Naive B cell (primary cell): ENCODE measurements at regions not wholly inside any gene's neighbourhood (a gene's known extent, or its start where the extent isn't known, plus 50 kb on each side); places are given as distances from the start of the nearest gene placed in this dataset.

Experiments
- ATAC-seq, 2 donors: fragments of 150-1000 bp; cut with Tn5 transposase; 2 replicates each; pipeline ENCODE4 v1.10.0; 2021; ENCODE audit warnings: low read depth in 2 of 2, mild to moderate bottlenecking in 2 of 2, moderate library complexity in 2 of 2
- DNase-seq: peaks from one replicate; pipeline ENCODE4 v3.0.0; 2022
- H3K27ac Mint-ChIP-seq, 6 donors: one replicate each; pipeline ENCODE4 v1.8.0; 2020 to 2022; ENCODE audit warnings: mild to moderate bottlenecking in 6 of 6, mixed read lengths in 6 of 6, moderate library complexity in 5 of 6, inconsistent platforms in 2 of 6
- H3K27me3 Mint-ChIP-seq, 3 donors: one replicate each; pipeline ENCODE4 v1.8.0; 2021 to 2022; ENCODE audit warnings: mixed read lengths in 3 of 3, mild to moderate bottlenecking in 1 of 3
- H3K36me3 Mint-ChIP-seq, 2 donors: one replicate each; pipeline ENCODE4 v1.8.0; 2020 to 2022; ENCODE audit warnings: mixed read lengths in 2 of 2, inconsistent platforms in 1 of 2, mild to moderate bottlenecking in 1 of 2
- H3K4me1 Mint-ChIP-seq, 3 donors: one replicate each; pipeline ENCODE4 v1.8.0; 2020 to 2022; ENCODE audit warnings: mixed read lengths in 3 of 3, inconsistent platforms in 1 of 3, mild to moderate bottlenecking in 1 of 3, moderate library complexity in 1 of 3
- H3K4me3 Mint-ChIP-seq, 8 donors: one replicate each; pipeline ENCODE4 v1.8.0; 2020 to 2022; ENCODE audit warnings: mild to moderate bottlenecking in 8 of 8, mixed read lengths in 8 of 8, moderate library complexity in 8 of 8, inconsistent platforms in 2 of 8
- H3K9me3 Mint-ChIP-seq, 7 donors: one replicate each; pipeline ENCODE4 v1.8.0; 2020 to 2022; ENCODE audit warnings: mixed read lengths in 7 of 7, mild to moderate bottlenecking in 5 of 7, inconsistent platforms in 2 of 7, moderate library complexity in 1 of 7

- Mint-ChIP-seq H3K9me3 (peaks cover 3 to 9% (median 7%) of the 10 kb centered on the region in 7 donors), H3K27ac (no peak overlapping the region), H3K4me3 (no peak overlapping the region), H3K36me3 (no peaks in the 10 kb centered on the region), H3K4me1 (peaks cover 0 to 4% (median under 1%) of the 10 kb centered on the region in 3 donors), H3K27me3 (peaks cover 30 to 48% (median 33%) of the 10 kb centered on the region in 3 donors)
- ATAC-seq: no peak
- DNase-seq: no peak
These were observed 414.0 kb downstream of the SOX9 start for GRCh38 chr17:72534776-72535175.

- ATAC-seq (no peak), DNase-seq (no peak)
- H3K4me1 Mint-ChIP-seq: peaks cover 0 to 7% (median 4%) of the 10 kb centered on the region in 3 donors
- H3K9me3 Mint-ChIP-seq: peaks cover 3 to 9% (median 7%) of the 10 kb centered on the region in 7 donors
- no peak overlapping the region for H3K27ac Mint-ChIP-seq
- H3K27me3 Mint-ChIP-seq: peaks cover 34 to 49% (median 35%) of the 10 kb centered on the region in 3 donors
- no peak overlapping the region for H3K4me3 Mint-ChIP-seq
- H3K36me3 Mint-ChIP-seq: no peaks in the 10 kb centered on the region
These were observed 414.5 kb downstream of the SOX9 start for GRCh38 chr17:72535346-72535745.

GRCh38 chr17:72535779-72536178, 415.0 kb downstream of the SOX9 start:
- Mint-ChIP-seq H3K36me3 (no peaks in the 10 kb centered on the region), H3K27me3 (peaks cover 34 to 48% (median 37%) of the 10 kb centered on the region in 3 donors), H3K27ac (no peak overlapping the region), H3K4me1 (peaks cover 0 to 7% (median 4%) of the 10 kb centered on the region in 3 donors), H3K9me3 (peaks cover 3 to 9% (median 7%) of the 10 kb centered on the region in 7 donors), H3K4me3 (no peak overlapping the region)
- no peak for ATAC-seq
- DNase-seq: no peak

- Mint-ChIP-seq H3K27me3 (peaks cover 38 to 56% (median 47%) of the 10 kb centered on the region in 3 donors), H3K36me3 (no peaks in the 10 kb centered on the region), H3K9me3 (peaks cover 3 to 11% (median 7%) of the 10 kb centered on the region in 7 donors), H3K27ac (no peak overlapping the region), H3K4me3 (peak overlapping the region in 1 of 8 donors; percentile 77), H3K4me1 (peaks cover 0 to 7% (median 4%) of the 10 kb centered on the region in 3 donors)
- ATAC-seq: no peak
- no peak for DNase-seq
These were observed 416.0 kb downstream of the SOX9 start for GRCh38 chr17:72536788-72537187.

GRCh38 chr17:72538443-72538842, 417.6 kb downstream of the SOX9 start:
- H3K27ac Mint-ChIP-seq: no peak overlapping the region
- H3K27me3 Mint-ChIP-seq: peaks cover 38 to 67% (median 63%) of the 10 kb centered on the region in 3 donors
- H3K4me1 Mint-ChIP-seq: peaks cover 0 to 7% (median 4%) of the 10 kb centered on the region in 3 donors
- no peaks in the 10 kb centered on the region for H3K36me3 Mint-ChIP-seq
- no peak overlapping the region for H3K4me3 Mint-ChIP-seq
- H3K9me3 Mint-ChIP-seq: peaks cover 3 to 18% (median 5%) of the 10 kb centered on the region in 7 donors
- ATAC-seq: no peak
- DNase-seq: no peak

GRCh38 chr17:72538901-72539352, 418.1 kb downstream of the SOX9 start:
- Mint-ChIP-seq H3K27me3 (peaks cover 41 to 71% (median 64%) of the 10 kb centered on the region in 3 donors), H3K4me1 (peaks cover 0 to 7% (median 4%) of the 10 kb centered on the region in 3 donors), H3K27ac (no peak overlapping the region), H3K9me3 (peaks cover 3 to 18% (median 5%) of the 10 kb centered on the region in 7 donors), H3K36me3 (no peaks in the 10 kb centered on the region), H3K4me3 (no peak overlapping the region)
- DNase-seq (no peak), ATAC-seq (no peak)

GRCh38 chr17:72539981-72540897, 419.4 kb downstream of the SOX9 start:
- DNase-seq (peak; percentile 11), ATAC-seq (peak in 1 of 2 donors; percentile 28)
- Mint-ChIP-seq H3K4me1 (peaks cover 0 to 7% (median 4%) of the 10 kb centered on the region in 3 donors), H3K9me3 (peaks cover 0 to 11% (median 4%) of the 10 kb centered on the region in 7 donors), H3K27me3 (peaks cover 41 to 71% (median 58%) of the 10 kb centered on the region in 3 donors), H3K27ac (no peak overlapping the region), H3K4me3 (peak overlapping the region in 2 of 8 donors; percentile 10 to 61), H3K36me3 (no peaks in the 10 kb centered on the region)

- no peak for DNase-seq
These were observed 421.5 kb downstream of the SOX9 start for GRCh38 chr17:72542317-72542716.

GRCh38 chr17:72545766-72546165, 424.9 kb downstream of the SOX9 start:
- no peak overlapping the region for H3K27ac Mint-ChIP-seq
- DNase-seq (no peak), ATAC-seq (no peak)
- H3K27me3 Mint-ChIP-seq: peaks cover 14 to 38% (median 38%) of the 10 kb centered on the region in 3 donors
- peaks cover 0 to 16% (median 5%) of the 10 kb centered on the region in 7 donors for H3K9me3 Mint-ChIP-seq
- H3K4me1 Mint-ChIP-seq: no peaks in the 10 kb centered on the region
- H3K36me3 Mint-ChIP-seq: no peaks in the 10 kb centered on the region
- H3K4me3 Mint-ChIP-seq: no peak overlapping the region

More at GRCh38 chr17:72542317-72542716, 421.5 kb downstream of the SOX9 start:
- Mint-ChIP-seq H3K27ac (peak overlapping the region in 1 of 6 donors; percentile 41), H3K36me3 (no peaks in the 10 kb centered on the region), H3K4me3 (no peak overlapping the region), H3K4me1 (peaks cover 0 to 7% (median 4%) of the 10 kb centered on the region in 3 donors), H3K9me3 (peaks cover 0 to 12% (median 6%) of the 10 kb centered on the region in 7 donors), H3K27me3 (peaks cover 30 to 57% (median 45%) of the 10 kb centered on the region in 3 donors)
- ATAC-seq: no peak

- Mint-ChIP-seq H3K27ac (no peak overlapping the region), H3K4me3 (no peak overlapping the region), H3K27me3 (peaks cover 0 to 10% (median 7%) of the 10 kb centered on the region in 3 donors), H3K4me1 (no peaks in the 10 kb centered on the region), H3K9me3 (peaks cover 0 to 3% (median 0%) of the 10 kb centered on the region in 7 donors), H3K36me3 (no peaks in the 10 kb centered on the region)
- DNase-seq (no peak), ATAC-seq (no peak)
These were observed 432.4 kb downstream of the SOX9 start for GRCh38 chr17:72553051-72553755.

- DNase-seq (no peak), ATAC-seq (no peak)
- peaks cover 0 to 10% (median 7%) of the 10 kb centered on the region in 3 donors for H3K27me3 Mint-ChIP-seq
- H3K36me3 Mint-ChIP-seq: no peaks in the 10 kb centered on the region
- no peaks in the 10 kb centered on the region for H3K4me1 Mint-ChIP-seq
- peaks cover 0 to 3% (median 0%) of the 10 kb centered on the region in 7 donors for H3K9me3 Mint-ChIP-seq
- peak overlapping the region in 1 of 6 donors; percentile 35 for H3K27ac Mint-ChIP-seq
- no peak overlapping the region for H3K4me3 Mint-ChIP-seq
These were observed 433.7 kb downstream of the SOX9 start for GRCh38 chr17:72554508-72554907.

- no peak overlapping the region for H3K4me3 Mint-ChIP-seq
- no peak for DNase-seq
- H3K9me3 Mint-ChIP-seq: no peaks in the 10 kb centered on the region
- peaks cover 0 to 6% (median 6%) of the 10 kb centered on the region in 3 donors for H3K27me3 Mint-ChIP-seq
- H3K27ac Mint-ChIP-seq: peak overlapping the region in 1 of 6 donors; percentile 15
- no peaks in the 10 kb centered on the region for H3K4me1 Mint-ChIP-seq
- H3K36me3 Mint-ChIP-seq: no peaks in the 10 kb centered on the region
- ATAC-seq: no peak
These were observed 434.2 kb downstream of the SOX9 start for GRCh38 chr17:72555052-72555451.
